ENCODE measurements at regions not wholly inside any gene's neighbourhood (a gene's known extent, or its start where the extent isn't known, plus 50 kb on each side); places are given as distances from the start of the nearest gene placed in this dataset.

GRCh38 chr2:78290581-78291214 is 734.8 kb upstream of the REG3G start:
- DNase-seq (ENCODE audit: low spot score) = no peak

- DNase-seq (ENCODE audit: low spot score) = no peak
These were observed 731.7 kb upstream of the REG3G start for GRCh38 chr2:78293768-78294167.

- DNase-seq (ENCODE audit: low spot score) = no peak
These were observed 724.2 kb upstream of the REG3G start for GRCh38 chr2:78301166-78301789.

- DNase-seq (ENCODE audit: low spot score) = no peak
These were observed 720.8 kb upstream of the REG3G start for GRCh38 chr2:78304678-78305077.

- no peak for DNase-seq (ENCODE audit: low spot score)
These were observed 716.0 kb upstream of the REG3G start for GRCh38 chr2:78309460-78309859.

- DNase-seq (ENCODE audit: low spot score) = no peak
These were observed 710.1 kb upstream of the REG3G start for GRCh38 chr2:78315368-78315767.

GRCh38 chr2:78318275-78318674 is 707.2 kb upstream of the REG3G start:
- DNase-seq (ENCODE audit: low spot score) = no peak

- DNase-seq (ENCODE audit: low spot score) = no peak
These were observed 695.3 kb upstream of the REG3G start for GRCh38 chr2:78330193-78330592.

- DNase-seq (ENCODE audit: low spot score) = peak; percentile 11
These were observed 674.3 kb upstream of the REG3G start for GRCh38 chr2:78351208-78351607.

GRCh38 chr2:78353168-78353567 is 672.3 kb upstream of the REG3G start:
- DNase-seq (ENCODE audit: low spot score) = no peak

GRCh38 chr2:78355967-78356366 is 669.5 kb upstream of the REG3G start:
- no peak for DNase-seq (ENCODE audit: low spot score)

- DNase-seq (ENCODE audit: low spot score) = no peak
These were observed 641.9 kb upstream of the REG3G start for GRCh38 chr2:78383576-78383975.

GRCh38 chr2:78397198-78397597 is 628.3 kb upstream of the REG3G start:
- no peak for DNase-seq (ENCODE audit: low spot score)

- DNase-seq (ENCODE audit: low spot score) = no peak
These were observed 617.3 kb upstream of the REG3G start for GRCh38 chr2:78407960-78408794.

- no peak for DNase-seq (ENCODE audit: low spot score)
These were observed 616.7 kb upstream of the REG3G start for GRCh38 chr2:78408795-78409118.

GRCh38 chr2:78411303-78411702 is 614.2 kb upstream of the REG3G start:
- DNase-seq (ENCODE audit: low spot score) = no peak

- no peak for DNase-seq (ENCODE audit: low spot score)
These were observed 608.7 kb upstream of the REG3G start for GRCh38 chr2:78416625-78417300.

- no peak for DNase-seq (ENCODE audit: low spot score)
These were observed 608.1 kb upstream of the REG3G start for GRCh38 chr2:78417355-78417754.

- DNase-seq (ENCODE audit: low spot score) = no peak
These were observed 607.5 kb upstream of the REG3G start for GRCh38 chr2:78418021-78418420.

GRCh38 chr2:78420132-78420531 is 605.4 kb upstream of the REG3G start:
- no peak for DNase-seq (ENCODE audit: low spot score)

- no peak for DNase-seq (ENCODE audit: low spot score)
These were observed 601.9 kb upstream of the REG3G start for GRCh38 chr2:78423631-78424030.

GRCh38 chr2:78427170-78427569 is 598.3 kb upstream of the REG3G start:
- DNase-seq (ENCODE audit: low spot score) = no peak

- no peak for DNase-seq (ENCODE audit: low spot score)
These were observed 594.3 kb upstream of the REG3G start for GRCh38 chr2:78431241-78431640.
